ENCODE measurements at regions not wholly inside any gene's neighbourhood (a gene's known extent, or its start where the extent isn't known, plus 50 kb on each side); places are given as distances from the start of the nearest gene placed in this dataset.

DNA sequence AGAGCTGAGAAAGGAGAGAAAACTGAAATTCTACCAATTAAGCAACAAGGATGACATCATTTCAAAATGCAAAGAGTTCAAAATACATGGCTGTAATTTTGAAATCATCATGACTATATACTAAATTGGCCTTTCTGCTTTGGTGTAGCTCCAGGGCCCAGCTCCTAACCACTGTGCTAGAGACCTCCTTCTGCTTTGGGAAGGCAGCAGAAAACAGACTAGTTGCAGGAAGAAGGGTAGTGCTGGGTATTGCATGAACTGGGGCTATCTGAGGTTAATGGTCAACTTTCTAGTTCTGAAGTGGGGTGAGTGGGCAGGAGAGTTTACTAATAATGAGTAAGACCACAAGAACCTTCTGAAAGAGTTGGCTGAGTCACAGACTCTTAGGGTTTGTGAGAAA lies 66.2 kb downstream of the PTGER2 start:
- Histone ChIP-seq H3K4me1 (replicated peaks in 1 of 4; ENCODE audit: control insufficient read depth in 3 of 4, insufficient read depth in 4 of 4, low read length in 3 of 4) (no peaks in the 10 kb centered on the region; a peak in 1 of 7 replicates), H3K4me3 (ENCODE audit: extremely low read depth in 1 of 4, insufficient read depth in 2 of 4, low read depth in 3 of 4, low read length in 4 of 4) (no peak overlapping the region), H3K56ac (replicated peaks; ENCODE audit: insufficient read length, low read depth, low read length) (no peak overlapping the region), H3K4me2 (ENCODE audit: insufficient read depth in 1 of 2, low read depth in 2 of 2, low read length in 2 of 2) (no peak overlapping the region), H2AFZ (ENCODE audit: low read length) (no peak overlapping the region), H3K27me3 (replicated peaks in 1 of 4; ENCODE audit: control insufficient read depth in 3 of 4, extremely low read depth in 1 of 4, insufficient read depth in 3 of 4, low read length in 3 of 4) (no peaks in the 10 kb centered on the region), H3K4ac (replicated peaks; ENCODE audit: insufficient read length, low read depth, low read length) (no peak overlapping the region), H3K18ac (ENCODE audit: extremely low read depth, low read length) (no peak overlapping the region), H4K5ac (ENCODE audit: insufficient read length, low read depth, low read length) (no peak overlapping the region), H2BK15ac (ENCODE audit: low read length) (no peak overlapping the region), H3K27ac (ENCODE audit: low read depth, low read length) (no peak overlapping the region), H4K8ac (ENCODE audit: extremely low read depth, insufficient read depth, low read length) (no peak overlapping the region), H3K79me1 (ENCODE audit: low read depth, low read length) (no peaks in the 10 kb centered on the region), H2BK20ac (ENCODE audit: low read length) (no peak overlapping the region), H4K91ac (replicated peaks; ENCODE audit: insufficient read length, low read length) (no peak overlapping the region), H3K79me2 (ENCODE audit: control insufficient read depth in 1 of 2, insufficient read depth in 2 of 2, low read length in 2 of 2) (no peaks in the 10 kb centered on the region), H3K9me3 (ENCODE audit: insufficient read depth in 2 of 2, low read depth in 1 of 2, low read length in 1 of 2) (peaks cover 8 to 9% of the 10 kb centered on the region in 2 experiments; a peak in 1 of 4 replicates), H2BK120ac (replicated peaks; ENCODE audit: low read depth, low read length) (no peak overlapping the region), H3K23ac (ENCODE audit: insufficient read length) (no peak overlapping the region), H2BK5ac (ENCODE audit: low read depth, low read length) (no peak overlapping the region), H2BK12ac (ENCODE audit: low read depth, low read length) (no peak overlapping the region), H2AK5ac (ENCODE audit: low read depth, low read length) (no peak overlapping the region), H4K20me1 (replicated peaks in 1 of 2; ENCODE audit: control insufficient read depth in 1 of 2, insufficient read depth in 2 of 2, low read length in 2 of 2) (no peaks in the 10 kb centered on the region), H3K14ac (ENCODE audit: insufficient read length) (no peak overlapping the region), H3K9ac (replicated peaks in 1 of 4; ENCODE audit: extremely low read depth in 1 of 4, low read depth in 3 of 4, low read length in 3 of 4) (no peak overlapping the region), H3K23me2 (ENCODE audit: low read depth, low read length) (no peaks in the 10 kb centered on the region), H3K36me3 (ENCODE audit: control insufficient read depth in 2 of 4, insufficient read depth in 4 of 4, low read length in 3 of 4) (no peaks in the 10 kb centered on the region)
- ChIA-PET POLR2A (ENCODE audit: partially characterized antibody) (no interaction called here), CTCF (ENCODE audit: partially characterized antibody) (interaction anchor here (0.5 to 0.9 kb wide), 2 partner anchors 23 to 347 kb away, joined by 3 to 4 read pairs; no protein-coding TSS in a partner anchor)
- TF ChIP-seq CREB1 (IDR thresholded peaks at IDR 0.05) (no peak), BACH1 (IDR thresholded peaks at IDR 0.05; ENCODE audit: low read length) (no peak), RAD21 (IDR thresholded peaks at IDR 0.05 in 1 of 2, conservative IDR thresholded peaks at IDR 0.05 in 1 of 2; ENCODE audit: low read depth in 2 of 2, low read length in 2 of 2) (no peak), GTF2F1 (IDR thresholded peaks at IDR 0.05; ENCODE audit: borderline replicate concordance, low read depth, low read length) (no peak)
- TF ChIP-seq, protein P1, sequence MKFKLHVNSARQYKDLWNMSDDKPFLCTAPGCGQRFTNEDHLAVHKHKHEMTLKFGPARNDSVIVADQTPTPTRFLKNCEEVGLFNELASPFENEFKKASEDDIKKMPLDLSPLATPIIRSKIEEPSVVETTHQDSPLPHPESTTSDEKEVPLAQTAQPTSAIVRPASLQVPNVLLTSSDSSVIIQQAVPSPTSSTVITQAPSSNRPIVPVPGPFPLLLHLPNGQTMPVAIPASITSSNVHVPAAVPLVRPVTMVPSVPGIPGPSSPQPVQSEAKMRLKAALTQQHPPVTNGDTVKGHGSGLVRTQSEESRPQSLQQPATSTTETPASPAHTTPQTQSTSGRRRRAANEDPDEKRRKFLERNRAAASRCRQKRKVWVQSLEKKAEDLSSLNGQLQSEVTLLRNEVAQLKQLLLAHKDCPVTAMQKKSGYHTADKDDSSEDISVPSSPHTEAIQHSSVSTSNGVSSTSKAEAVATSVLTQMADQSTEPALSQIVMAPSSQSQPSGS (IDR thresholded peaks at IDR 0.05; ENCODE audit: low read length): no peak
- DNase-seq (ENCODE audit: low read depth in 1 of 2, low spot score in 2 of 2): no peak
- no peak for FAIRE-seq

All from H1 (cell line).